CD8-positive, alpha-beta memory T cell (primary cell): ENCODE measurements at regions not wholly inside any gene's neighbourhood (a gene's known extent, or its start where the extent isn't known, plus 50 kb on each side); places are given as distances from the start of the nearest gene placed in this dataset.

Experiments
- CTCF ChIA-PET: fragments of 350-600 bp; sonication (Branson Sonifier 250); formaldehyde crosslinking; loops from one replicate; lab custom pipeline; 2021; ENCODE audit warnings: antibody characterized with exemption; lab: Charles Lee
- POLR2A ChIA-PET: fragments of 350-600 bp; sonication (Branson Sonifier 250); formaldehyde crosslinking; loops from one replicate; lab custom pipeline; 2021; ENCODE audit warnings: antibody characterized with exemption; lab: Charles Lee
- DNase-seq, 5 donors: peaks; one replicate each; pipeline versions ENCODE4 v3.0.0 to v3.0.0-alpha.2; 2020 to 2022; ENCODE audit warnings: mixed read lengths in 1 of 5
- H3K27ac ChIP-seq: one replicate; pipeline ENCODE4 v1.7.0; 2013; ENCODE audit warnings: low read depth, mild to moderate bottlenecking, low read length, moderate library complexity
- H3K27me3 ChIP-seq: 2 replicates; pipeline ENCODE4 v1.7.0; 2013; ENCODE audit warnings: low read length, mild to moderate bottlenecking; ENCODE audit not compliant: insufficient read depth, poor library complexity, severe bottlenecking
- H3K36me3 ChIP-seq: 2 replicates; pipeline ENCODE4 v1.7.0; 2013; ENCODE audit warnings: mild to moderate bottlenecking, low read length, moderate library complexity; ENCODE audit not compliant: insufficient read depth
- H3K4me1 ChIP-seq: 2 replicates; pipeline ENCODE4 v1.7.0; 2013; ENCODE audit warnings: mild to moderate bottlenecking, low read length, moderate library complexity; ENCODE audit not compliant: insufficient read depth
- H3K4me3 ChIP-seq: 2 replicates; pipeline ENCODE4 v1.7.0; 2013; ENCODE audit warnings: mild to moderate bottlenecking, low read length
- H3K9me3 ChIP-seq: 2 replicates; pipeline ENCODE4 v1.7.0; 2013; ENCODE audit warnings: mild to moderate bottlenecking, low read length
- H3K27ac Mint-ChIP-seq, 8 donors: one replicate each; pipeline ENCODE4 v1.8.0; 2020 to 2021; ENCODE audit warnings: mixed read lengths in 8 of 8, mild to moderate bottlenecking in 6 of 8, inconsistent platforms in 3 of 8, moderate library complexity in 3 of 8
- H3K27me3 Mint-ChIP-seq, 2 donors: one replicate each; pipeline ENCODE4 v1.8.0; 2020 to 2021; ENCODE audit warnings: mixed read lengths in 2 of 2, mild to moderate bottlenecking in 1 of 2, moderate library complexity in 1 of 2
- H3K36me3 Mint-ChIP-seq, 3 donors: one replicate each; pipeline ENCODE4 v1.8.0; 2020 to 2021; ENCODE audit warnings: mixed read lengths in 3 of 3, inconsistent platforms in 1 of 3, mild to moderate bottlenecking in 1 of 3
- H3K4me1 Mint-ChIP-seq, 3 donors: one replicate each; pipeline ENCODE4 v1.8.0; 2020 to 2021; ENCODE audit warnings: mixed read lengths in 3 of 3, inconsistent platforms in 1 of 3, mild to moderate bottlenecking in 1 of 3
- H3K4me3 Mint-ChIP-seq, 7 donors: one replicate each; pipeline ENCODE4 v1.8.0; 2020 to 2021; ENCODE audit warnings: mixed read lengths in 7 of 7, mild to moderate bottlenecking in 6 of 7, moderate library complexity in 4 of 7, inconsistent platforms in 2 of 7
- H3K9me3 Mint-ChIP-seq, 5 donors: one replicate each; pipeline ENCODE4 v1.8.0; 2020 to 2022; ENCODE audit warnings: mixed read lengths in 5 of 5, mild to moderate bottlenecking in 3 of 5, moderate library complexity in 2 of 5, inconsistent platforms in 1 of 5

DNA sequence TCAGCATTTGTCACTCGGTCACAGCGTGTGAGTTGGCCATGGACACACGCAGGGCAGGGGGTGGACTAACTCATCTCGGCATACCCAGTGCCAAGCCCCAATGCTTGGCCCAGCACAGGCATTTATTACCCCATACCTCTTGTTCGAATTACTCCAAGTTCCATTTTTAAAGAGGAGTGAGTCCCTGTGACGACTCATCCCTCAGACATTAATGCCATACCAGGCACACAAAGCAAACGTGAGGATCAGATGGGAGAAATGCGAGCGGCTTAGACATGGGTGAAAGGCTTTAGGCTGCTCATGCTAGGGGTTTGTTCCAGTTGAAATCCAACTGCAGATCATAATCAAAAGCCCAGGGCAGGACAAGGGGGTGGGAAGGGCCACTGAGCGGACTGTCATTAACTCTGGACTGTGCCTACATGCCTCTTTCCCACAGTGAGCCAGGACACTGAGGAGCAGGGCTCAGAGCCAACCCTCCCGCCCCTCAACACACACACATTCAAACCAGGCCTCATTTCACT is 118.5 kb upstream of the NGF start:
- POLR2A ChIA-PET: no interaction called here
- no peak overlapping the region for H3K27ac Mint-ChIP-seq
- no peaks in the 10 kb centered on the region for H3K9me3 Mint-ChIP-seq
- no peaks in the 10 kb centered on the region for H3K9me3 ChIP-seq
- no peaks in the 10 kb centered on the region for H3K36me3 ChIP-seq
- H3K4me3 ChIP-seq: no peak overlapping the region
- H3K4me3 Mint-ChIP-seq: no peak overlapping the region
- no peak overlapping the region for H3K27ac ChIP-seq
- H3K27me3 ChIP-seq: no peaks in the 10 kb centered on the region
- peaks cover 3 to 16% of the 10 kb centered on the region in 2 donors for H3K27me3 Mint-ChIP-seq
- H3K4me1 Mint-ChIP-seq: no peaks in the 10 kb centered on the region
- H3K4me1 ChIP-seq: no peaks in the 10 kb centered on the region
- H3K36me3 Mint-ChIP-seq: no peaks in the 10 kb centered on the region
- CTCF ChIA-PET: no interaction called here
- no peak for DNase-seq

DNA sequence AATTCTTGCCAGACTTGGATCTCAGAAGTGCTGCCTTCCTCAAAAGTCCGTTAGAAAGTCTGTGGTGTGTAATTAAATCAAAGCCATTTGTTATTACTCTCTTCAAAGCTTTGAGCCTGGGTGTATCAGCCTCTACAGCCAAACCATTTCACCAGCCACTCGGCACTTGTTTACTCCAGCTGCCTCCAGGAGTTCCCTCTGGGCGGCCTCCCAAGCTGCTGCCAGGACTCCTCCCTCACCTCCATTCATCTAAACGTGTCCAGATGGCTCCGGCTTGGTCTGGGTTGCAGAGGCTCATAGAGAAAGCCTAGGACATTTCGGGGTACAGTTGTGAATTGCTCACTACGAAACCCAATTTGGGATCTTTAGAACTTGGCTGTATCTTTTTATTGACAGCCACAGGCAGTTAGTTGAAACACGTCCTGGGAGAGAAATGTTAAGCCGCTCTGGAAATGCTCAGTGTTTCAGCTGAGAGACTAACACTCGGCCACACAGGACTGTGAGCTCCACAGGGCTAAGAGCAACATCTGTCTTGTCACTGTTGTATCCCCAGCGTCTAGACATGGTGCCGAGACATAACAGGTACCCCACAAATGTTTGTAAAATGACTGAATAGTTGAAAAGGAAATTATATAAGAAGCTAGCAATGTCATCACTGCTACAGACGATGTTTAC is 116.9 kb upstream of the NGF start:
- no peaks in the 10 kb centered on the region for H3K36me3 Mint-ChIP-seq
- ChIA-PET CTCF (no interaction called here), POLR2A (no interaction called here)
- no peak overlapping the region for H3K4me3 Mint-ChIP-seq
- H3K27me3 ChIP-seq: no peaks in the 10 kb centered on the region
- no peaks in the 10 kb centered on the region for H3K9me3 ChIP-seq
- no peak overlapping the region for H3K4me3 ChIP-seq
- no peaks in the 10 kb centered on the region for H3K4me1 ChIP-seq
- no peaks in the 10 kb centered on the region for H3K4me1 Mint-ChIP-seq
- no peak overlapping the region for H3K27ac Mint-ChIP-seq
- no peak overlapping the region for H3K27ac ChIP-seq
- no peak for DNase-seq
- H3K9me3 Mint-ChIP-seq: peaks cover 0 to 2% (median 0%) of the 10 kb centered on the region in 5 donors
- H3K36me3 ChIP-seq: no peaks in the 10 kb centered on the region
- H3K27me3 Mint-ChIP-seq: peaks cover 3 to 16% of the 10 kb centered on the region in 2 donors

GRCh38 chr1:115453666-115454065 is 115.6 kb upstream of the NGF start:
- ChIA-PET POLR2A (no interaction called here), CTCF (no interaction called here)
- Histone ChIP-seq H3K27me3 (no peaks in the 10 kb centered on the region), H3K36me3 (no peaks in the 10 kb centered on the region), H3K27ac (no peak overlapping the region), H3K9me3 (no peaks in the 10 kb centered on the region), H3K4me1 (no peaks in the 10 kb centered on the region), H3K4me3 (no peak overlapping the region)
- Mint-ChIP-seq H3K4me3 (no peak overlapping the region), H3K4me1 (no peaks in the 10 kb centered on the region), H3K9me3 (peaks cover 0 to 3% (median 0%) of the 10 kb centered on the region in 5 donors), H3K27me3 (peaks cover 2 to 14% of the 10 kb centered on the region in 2 donors), H3K36me3 (no peaks in the 10 kb centered on the region), H3K27ac (no peak overlapping the region)
- DNase-seq: no peak

DNA sequence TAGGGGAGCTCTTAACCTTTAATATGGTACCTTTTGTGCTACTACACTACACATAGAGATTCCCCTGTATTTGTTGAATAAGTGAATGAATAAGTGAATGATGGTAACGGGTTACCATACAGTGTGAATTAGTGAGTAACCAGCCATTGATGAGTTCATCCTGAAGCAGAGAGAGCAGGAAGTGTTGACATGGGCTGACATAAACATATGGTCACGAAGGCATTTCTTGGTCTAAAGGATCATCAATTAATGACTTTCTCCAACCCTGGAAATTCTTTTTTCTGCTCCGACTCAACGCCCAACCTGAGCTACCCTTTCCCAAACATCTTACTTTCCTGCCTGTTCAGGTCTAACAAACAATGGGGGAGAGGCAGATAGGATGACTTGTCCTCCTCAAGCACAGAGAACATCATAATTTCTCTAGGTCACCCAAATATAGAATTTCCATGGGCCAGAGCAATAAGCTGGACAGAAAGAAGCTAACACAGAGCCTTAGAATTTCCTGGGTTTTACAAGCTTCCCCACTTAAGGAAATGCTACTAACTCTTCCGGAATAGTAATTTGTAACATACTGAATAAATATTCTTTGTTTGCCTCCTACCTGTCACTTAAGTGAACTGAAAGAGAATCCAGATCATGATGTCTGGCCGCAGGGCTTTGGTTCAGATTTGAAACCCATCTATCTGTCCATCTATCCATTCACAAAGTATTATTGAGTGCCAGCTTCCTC is 114.7 kb upstream of the NGF start:
- H3K27me3 ChIP-seq: no peaks in the 10 kb centered on the region
- no peak overlapping the region for H3K27ac ChIP-seq
- Mint-ChIP-seq H3K27me3 (peaks cover 2 to 10% of the 10 kb centered on the region in 2 donors), H3K27ac (no peak overlapping the region), H3K9me3 (peaks cover 0 to 3% (median 0%) of the 10 kb centered on the region in 5 donors), H3K36me3 (no peaks in the 10 kb centered on the region), H3K4me3 (no peak overlapping the region), H3K4me1 (no peaks in the 10 kb centered on the region)
- H3K36me3 ChIP-seq: no peaks in the 10 kb centered on the region
- ChIA-PET POLR2A (no interaction called here), CTCF (interaction anchor here (0.6 kb wide), 1 partner anchor 476 kb away, joined by 3 read pairs; no protein-coding TSS in a partner anchor)
- no peaks in the 10 kb centered on the region for H3K4me1 ChIP-seq
- H3K4me3 ChIP-seq: no peak overlapping the region
- no peak for DNase-seq
- no peaks in the 10 kb centered on the region for H3K9me3 ChIP-seq

DNA sequence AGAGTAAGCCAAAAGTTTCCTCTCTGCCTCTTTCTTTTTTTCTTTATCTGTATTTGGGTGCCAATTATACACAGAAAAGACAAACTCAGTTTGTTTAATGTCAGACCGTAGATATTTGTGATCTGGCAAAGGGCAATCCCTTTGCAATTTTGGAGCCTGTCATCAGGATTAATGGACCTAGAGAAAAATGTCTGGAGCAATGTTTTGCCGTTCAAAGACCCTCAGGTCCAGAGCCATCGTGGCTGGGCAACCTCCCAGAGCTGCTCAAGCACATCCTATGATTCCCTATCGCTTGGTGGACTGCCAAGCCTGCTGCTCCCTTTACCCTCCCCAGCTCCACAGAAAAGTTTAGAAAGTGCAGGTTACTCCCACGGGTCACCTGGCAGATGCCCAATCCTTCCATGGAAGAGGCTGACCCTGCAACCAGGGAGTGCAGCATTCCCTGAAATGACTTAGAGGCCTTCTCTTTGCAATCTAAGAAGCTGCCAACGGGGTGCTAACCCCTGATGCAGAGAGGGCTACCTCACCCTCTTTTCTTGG is 112.5 kb upstream of the NGF start:
- H3K27me3 Mint-ChIP-seq: no peaks in the 10 kb centered on the region
- H3K4me3 Mint-ChIP-seq: no peak overlapping the region
- CTCF ChIA-PET: no interaction called here

GRCh38 chr1:115448282-115449044 is 110.4 kb upstream of the NGF start:
- no peaks in the 10 kb centered on the region for H3K4me1 ChIP-seq
- no peaks in the 10 kb centered on the region for H3K36me3 Mint-ChIP-seq

More for the DNA sequence above, 112.5 kb upstream of the NGF start:
- POLR2A ChIA-PET: no interaction called here
- Mint-ChIP-seq H3K9me3 (peaks cover 0 to 3% (median 0%) of the 10 kb centered on the region in 5 donors), H3K27ac (no peak overlapping the region), H3K4me1 (no peaks in the 10 kb centered on the region), H3K36me3 (no peaks in the 10 kb centered on the region)
- DNase-seq: no peak
- Histone ChIP-seq H3K9me3 (no peaks in the 10 kb centered on the region), H3K27me3 (no peaks in the 10 kb centered on the region), H3K27ac (no peak overlapping the region), H3K4me3 (no peak overlapping the region), H3K4me1 (no peaks in the 10 kb centered on the region), H3K36me3 (no peaks in the 10 kb centered on the region)

DNA sequence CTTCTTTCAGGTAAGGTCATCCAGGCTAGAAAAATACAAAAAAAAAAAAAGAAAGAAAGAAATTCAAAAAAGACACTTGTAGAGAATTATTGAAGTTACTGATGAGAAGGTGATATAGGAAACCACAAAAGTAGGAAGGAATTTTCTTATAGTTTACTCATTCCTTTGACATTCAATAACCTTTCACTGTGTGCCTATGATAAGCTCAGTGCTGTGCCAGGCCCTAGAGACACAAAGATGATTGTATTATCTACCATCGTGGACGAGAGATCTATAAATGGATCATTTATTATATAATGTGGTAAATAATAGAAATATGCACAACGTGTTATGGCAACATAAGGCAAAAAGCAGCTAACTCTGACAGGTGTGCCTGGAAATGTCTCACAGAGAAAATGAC is 109.6 kb upstream of the NGF start:
- CTCF ChIA-PET: no interaction called here
- no peak for DNase-seq
- Mint-ChIP-seq H3K27ac (no peak overlapping the region), H3K9me3 (peaks cover 0 to 3% (median 0%) of the 10 kb centered on the region in 5 donors), H3K4me3 (no peak overlapping the region), H3K4me1 (no peaks in the 10 kb centered on the region), H3K36me3 (no peaks in the 10 kb centered on the region), H3K27me3 (peaks cover 0 to 4% of the 10 kb centered on the region in 2 donors)
- no peaks in the 10 kb centered on the region for H3K4me1 ChIP-seq
- no peak overlapping the region for H3K27ac ChIP-seq
- no peaks in the 10 kb centered on the region for H3K27me3 ChIP-seq
- H3K9me3 ChIP-seq: no peaks in the 10 kb centered on the region
- H3K4me3 ChIP-seq: no peak overlapping the region
- POLR2A ChIA-PET: no interaction called here
- H3K36me3 ChIP-seq: no peaks in the 10 kb centered on the region

More at GRCh38 chr1:115448282-115449044, 110.4 kb upstream of the NGF start:
- POLR2A ChIA-PET: no interaction called here
- Histone ChIP-seq H3K27ac (no peak overlapping the region), H3K27me3 (no peaks in the 10 kb centered on the region), H3K36me3 (no peaks in the 10 kb centered on the region), H3K9me3 (no peaks in the 10 kb centered on the region), H3K4me3 (no peak overlapping the region)
- DNase-seq: no peak
- H3K27me3 Mint-ChIP-seq: peaks cover 0 to 4% of the 10 kb centered on the region in 2 donors
- H3K9me3 Mint-ChIP-seq: peaks cover 0 to 3% (median 0%) of the 10 kb centered on the region in 5 donors
- no peak overlapping the region for H3K27ac Mint-ChIP-seq
- H3K4me1 Mint-ChIP-seq: no peaks in the 10 kb centered on the region
- CTCF ChIA-PET: no interaction called here
- H3K4me3 Mint-ChIP-seq: no peak overlapping the region
